Uterus (tissue), 2 donors: ENCODE measurements at regions not wholly inside any gene's neighbourhood (a gene's known extent, or its start where the extent isn't known, plus 50 kb on each side); places are given as distances from the start of the nearest gene placed in this dataset.

ENCODE experiments used
- CTCF ChIP-seq, 4 experiments: fragments of 200-600 bp in 2 of 4; fragments of 450-650 bp in 2 of 4; sonication (generic) in 2 of 4; IDR thresholded peaks; one replicate each; pipeline ENCODE4 v1.5.1; 2016 to 2019; ENCODE audit warnings: antibody characterized with exemption in 4 of 4, mild to moderate bottlenecking in 2 of 4, moderate library complexity in 1 of 4
- POLR2A ChIP-seq, 2 donors: fragments of 450-650 bp; IDR thresholded peaks; one replicate each; pipeline ENCODE4 v1.6.1; 2016; ENCODE audit warnings: antibody characterized with exemption in 2 of 2, mild to moderate bottlenecking in 1 of 2, moderate library complexity in 1 of 2

GRCh38 chr1:30184393-30185141 is 538.8 kb downstream of the MATN1 start:
- TF ChIP-seq CTCF (IDR thresholded peaks at IDR 0.05) (no peak), POLR2A (IDR thresholded peaks at IDR 0.05) (no peak)
